D721Med (cell line): ENCODE measurements at regions not wholly inside any gene's neighbourhood (a gene's known extent, or its start where the extent isn't known, plus 50 kb on each side); places are given as distances from the start of the nearest gene placed in this dataset.

Experiments
- DNase-seq: peaks from one replicate; pipeline ENCODE4 v3.0.0; 2011; ENCODE audit warnings: low spot score; ENCODE audit not compliant: insufficient read length
- FAIRE-seq: peaks from 2 replicates; lab custom pipeline; 2011; peaks lifted over from hg19 to GRCh38; lab: Jason Lieb, UNC
- CTCF ChIP-seq: IDR thresholded peaks from 2 replicates; pipeline ENCODE4 v1.5.1; 2012; ENCODE audit warnings: mild to moderate bottlenecking, control low read depth; ENCODE audit not compliant: insufficient read depth; ENCODE audit errors: missing control alignments

GRCh38 chr5:143569213-143569701 is 165.8 kb upstream of the NR3C1 start:
- no peak for FAIRE-seq
- DNase-seq, result no peak
- TF ChIP-seq CTCF, result no peak

GRCh38 chr5:143567583-143568504 is 164.4 kb upstream of the NR3C1 start:
- DNase-seq (no peak), FAIRE-seq (no peak)
- TF ChIP-seq CTCF, result no peak

- no peak for FAIRE-seq
- no peak for TF ChIP-seq CTCF
- DNase-seq, result no peak
These were observed 162.7 kb upstream of the NR3C1 start for GRCh38 chr5:143566139-143566538.

- no peak for DNase-seq
- no peak for TF ChIP-seq CTCF
- FAIRE-seq, result no peak
These were observed 160.9 kb upstream of the NR3C1 start for GRCh38 chr5:143564417-143564816.

- TF ChIP-seq CTCF, result no peak
- DNase-seq (no peak), FAIRE-seq (no peak)
These were observed 159.4 kb upstream of the NR3C1 start for GRCh38 chr5:143562935-143563334.

- FAIRE-seq, result no peak
- TF ChIP-seq CTCF, result no peak
- no peak for DNase-seq
These were observed 157.7 kb upstream of the NR3C1 start for GRCh38 chr5:143561219-143561618.

- FAIRE-seq, result no peak
- TF ChIP-seq CTCF, result no peak
These were observed 156.9 kb upstream of the NR3C1 start for GRCh38 chr5:143560378-143560777.

More at GRCh38 chr5:143560378-143560777, 156.9 kb upstream of the NR3C1 start:
- no peak for DNase-seq
